ENCODE measurements at regions not wholly inside any gene's neighbourhood (a gene's known extent, or its start where the extent isn't known, plus 50 kb on each side); places are given as distances from the start of the nearest gene placed in this dataset.

DNA sequence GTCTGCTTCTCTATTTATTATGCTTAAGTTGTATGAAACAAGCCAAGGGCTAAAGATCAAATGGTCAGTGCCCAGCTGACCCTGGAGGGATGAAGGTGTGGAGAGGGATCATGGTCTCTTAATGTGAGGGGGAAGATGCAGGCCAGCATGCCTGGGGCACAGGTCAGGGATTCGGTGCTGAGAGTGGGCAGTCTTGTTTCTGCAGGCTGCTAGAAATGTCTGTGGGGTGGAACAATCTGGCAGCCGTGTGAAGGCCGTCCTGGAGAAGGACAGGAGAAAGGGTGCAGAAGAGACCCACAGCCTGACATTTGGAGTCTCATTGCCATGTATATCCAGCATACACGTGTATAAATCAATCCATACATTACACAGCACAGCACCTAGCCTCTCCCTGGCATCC, 258.3 kb upstream of the MOCS1 start:
- TF ChIP-seq, protein P1, sequence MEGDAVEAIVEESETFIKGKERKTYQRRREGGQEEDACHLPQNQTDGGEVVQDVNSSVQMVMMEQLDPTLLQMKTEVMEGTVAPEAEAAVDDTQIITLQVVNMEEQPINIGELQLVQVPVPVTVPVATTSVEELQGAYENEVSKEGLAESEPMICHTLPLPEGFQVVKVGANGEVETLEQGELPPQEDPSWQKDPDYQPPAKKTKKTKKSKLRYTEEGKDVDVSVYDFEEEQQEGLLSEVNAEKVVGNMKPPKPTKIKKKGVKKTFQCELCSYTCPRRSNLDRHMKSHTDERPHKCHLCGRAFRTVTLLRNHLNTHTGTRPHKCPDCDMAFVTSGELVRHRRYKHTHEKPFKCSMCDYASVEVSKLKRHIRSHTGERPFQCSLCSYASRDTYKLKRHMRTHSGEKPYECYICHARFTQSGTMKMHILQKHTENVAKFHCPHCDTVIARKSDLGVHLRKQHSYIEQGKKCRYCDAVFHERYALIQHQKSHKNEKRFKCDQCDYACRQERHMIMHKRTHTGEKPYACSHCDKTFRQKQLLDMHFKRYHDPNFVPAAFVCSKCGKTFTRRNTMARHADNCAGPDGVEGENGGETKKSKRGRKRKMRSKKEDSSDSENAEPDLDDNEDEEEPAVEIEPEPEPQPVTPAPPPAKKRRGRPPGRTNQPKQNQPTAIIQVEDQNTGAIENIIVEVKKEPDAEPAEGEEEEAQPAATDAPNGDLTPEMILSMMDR (IDR thresholded peaks at IDR 0.05; ENCODE audit: poor library complexity), result no peak
- no peak for TF ChIP-seq EZH2 (IDR thresholded peaks at IDR 0.05; ENCODE audit: borderline replicate concordance)
